IMR-90 (cell line): ENCODE measurements at regions not wholly inside any gene's neighbourhood (a gene's known extent, or its start where the extent isn't known, plus 50 kb on each side); places are given as distances from the start of the nearest gene placed in this dataset.

Experiments
- ATAC-seq: fragments of 200-7000 bp; cut with Tn5 transposase; 2 replicates; pipeline ENCODE4 v1.9.1; 2020; ENCODE audit warnings: low read depth, mild to moderate bottlenecking, moderate library complexity
- BruUV-seq: library from RNA; stranded (reverse); fragments of 400-500 nt; replicated peaks from 2 replicates; lab custom pipeline; 2021; lab: Mats Ljungman, UMichigan
- CTCF ChIA-PET: fragments of 300-600 bp; formaldehyde crosslinking; extraction: SDS; loops from one replicate; lab custom pipeline; 2021; ENCODE audit warnings: antibody characterized with exemption; lab: Yijun Ruan, JAX
- POLR2A ChIA-PET: fragments of 300-600 bp; sonication (Branson Sonifier 250); formaldehyde crosslinking; loops from one replicate; lab custom pipeline; 2022; ENCODE audit warnings: antibody characterized with exemption; ENCODE audit not compliant: unreplicated experiment; lab: Charles Lee
- DNase-seq: peaks from one replicate; pipeline ENCODE4 v3.0.0; 2013
- H2AFZ ChIP-seq: replicated peaks from 2 replicates; pipeline ENCODE3; 2013; ENCODE audit warnings: low read length, mild to moderate bottlenecking; ENCODE audit not compliant: poor library complexity
- H2AK5ac ChIP-seq: 2 replicates; pipeline ENCODE4 v1.6.1; 2013; ENCODE audit warnings: low read depth, low read length, inconsistent platforms
- H2AK9ac ChIP-seq: replicated peaks from 2 replicates; pipeline ENCODE3; 2013; ENCODE audit warnings: mild to moderate bottlenecking, low read depth, low read length, moderate library complexity; ENCODE audit not compliant: poor library complexity
- H2BK120ac ChIP-seq: 2 replicates; pipeline ENCODE4 v1.6.1; 2013; ENCODE audit warnings: low read depth, low read length, inconsistent platforms
- H2BK15ac ChIP-seq: 3 replicates; pipeline ENCODE4 v1.6.1; 2013; ENCODE audit warnings: low read depth, low read length, inconsistent platforms
- H2BK20ac ChIP-seq: 2 replicates; pipeline ENCODE4 v1.6.1; 2013; ENCODE audit warnings: low read depth, mild to moderate bottlenecking, inconsistent platforms, low read length, moderate library complexity
- H2BK5ac ChIP-seq: 2 replicates; pipeline ENCODE4 v1.6.1; 2013; ENCODE audit warnings: mild to moderate bottlenecking, low read depth, low read length, inconsistent platforms; ENCODE audit not compliant: poor library complexity, severe bottlenecking
- H3K14ac ChIP-seq: replicated peaks from 2 replicates; pipeline ENCODE4 v1.6.1; 2013; ENCODE audit warnings: low read depth, low read length, inconsistent platforms
- H3K18ac ChIP-seq: 2 replicates; pipeline ENCODE4 v1.6.1; 2013; ENCODE audit warnings: low read depth, low read length, control low read depth
- H3K23ac ChIP-seq: 2 replicates; pipeline ENCODE4 v1.6.1; 2013; ENCODE audit warnings: low read depth, low read length, inconsistent platforms
- H3K27ac ChIP-seq: 2 replicates; pipeline ENCODE4 v1.5.1; 2013; ENCODE audit warnings: mild to moderate bottlenecking, control low read depth, low read length; ENCODE audit not compliant: insufficient read depth
- H3K27me3 ChIP-seq: 2 replicates; pipeline ENCODE4 v1.6.1; 2013; ENCODE audit warnings: low read length; ENCODE audit not compliant: control insufficient read depth, insufficient read depth
- H3K36me3 ChIP-seq: 2 replicates; pipeline ENCODE4 v1.6.1; 2013; ENCODE audit warnings: low read length, mixed read lengths; ENCODE audit not compliant: control insufficient read depth, insufficient read depth
- H3K4ac ChIP-seq: 2 replicates; pipeline ENCODE4 v1.6.1; 2013; ENCODE audit warnings: low read depth, low read length, inconsistent platforms
- H3K4me1 ChIP-seq: 2 replicates; pipeline ENCODE4 v1.6.1; 2013; ENCODE audit warnings: low read length, mixed read lengths; ENCODE audit not compliant: control insufficient read depth, insufficient read depth
- H3K4me2 ChIP-seq: 2 replicates; pipeline ENCODE4 v1.6.1; 2013; ENCODE audit warnings: low read depth, mild to moderate bottlenecking, control low read depth, low read length, moderate library complexity
- H3K4me3 ChIP-seq: 2 replicates; pipeline ENCODE4 v1.5.1; 2013; ENCODE audit warnings: low read depth, mild to moderate bottlenecking, control low read depth, low read length, moderate library complexity; ENCODE audit not compliant: insufficient read depth
- H3K56ac ChIP-seq: 2 replicates; pipeline ENCODE4 v1.6.1; 2013; ENCODE audit warnings: low read length, inconsistent platforms; ENCODE audit not compliant: insufficient read depth; ENCODE audit errors: extremely low read depth
- H3K79me1 ChIP-seq, 2 experiments: 2 replicates each; pipeline ENCODE4 v1.6.1; 2013; ENCODE audit warnings: low read length in 2 of 2, inconsistent platforms in 1 of 2, low read depth in 1 of 2
- H3K9ac ChIP-seq: 2 replicates; pipeline ENCODE4 v1.6.1; 2013; ENCODE audit warnings: low read depth, low read length, control low read depth
- H3K9me1 ChIP-seq: 2 replicates; pipeline ENCODE4 v1.6.1; 2013; ENCODE audit warnings: low read length, inconsistent platforms; ENCODE audit not compliant: insufficient read depth
- H3K9me3 ChIP-seq: 2 replicates; pipeline ENCODE4 v1.6.1; 2013; ENCODE audit warnings: low read length; ENCODE audit not compliant: control insufficient read depth, insufficient read depth
- H4K20me1 ChIP-seq: 2 replicates; pipeline ENCODE4 v1.6.1; 2013; ENCODE audit warnings: low read length, inconsistent platforms; ENCODE audit not compliant: insufficient read depth
- H4K5ac ChIP-seq: 2 replicates; pipeline ENCODE4 v1.6.1; 2013; ENCODE audit warnings: mild to moderate bottlenecking, low read depth, low read length, control low read depth
- H4K8ac ChIP-seq, 2 experiments: 2 replicates each; pipeline ENCODE4 v1.6.1; 2013; ENCODE audit warnings: low read depth in 2 of 2, low read length in 2 of 2, control low read depth in 1 of 2, inconsistent platforms in 1 of 2
- H4K91ac ChIP-seq: 2 replicates; pipeline ENCODE4 v1.6.1; 2013; ENCODE audit warnings: low read depth, low read length, inconsistent platforms; ENCODE audit not compliant: insufficient read depth
- BHLHE40 ChIP-seq: fragments of 150-350 bp; IDR thresholded peaks from 2 replicates; pipeline ENCODE4 v1.6.1; 2016; ENCODE audit warnings: mild to moderate bottlenecking, low read depth, low read length
- CEBPB ChIP-seq: IDR thresholded peaks from 2 replicates; pipeline ENCODE4 v1.6.1; 2012; ENCODE audit warnings: low read depth, low read length, improper control_type of control experiment
- POLR2A ChIP-seq: IDR thresholded peaks from 2 replicates; pipeline ENCODE4 v1.6.1; 2012; ENCODE audit warnings: mild to moderate bottlenecking, low read depth, low read length
- RAD21 ChIP-seq: IDR thresholded peaks from 2 replicates; pipeline ENCODE4 v1.6.1; 2012; ENCODE audit warnings: low read length, improper control_type of control experiment
- RCOR1 ChIP-seq: IDR thresholded peaks from 2 replicates; pipeline ENCODE4 v1.6.1; 2012; ENCODE audit warnings: mild to moderate bottlenecking, low read length, improper control_type of control experiment; ENCODE audit not compliant: insufficient replicate concordance
- RFX5 ChIP-seq: IDR thresholded peaks from 2 replicates; pipeline ENCODE4 v1.8.0; 2012; ENCODE audit warnings: low read depth, mild to moderate bottlenecking, low read length, moderate library complexity
- whole genome bisulfite sequencing, 2 experiments: methylation state at CpG; one replicate each; pipeline versions ENCODE4 v1.1.5 to v1.1.7; 2013; ENCODE audit warnings: missing lambda C conversion rate in 2 of 2; ENCODE audit not compliant: insufficient read length in 1 of 2; ENCODE audit errors: extremely low coverage in 2 of 2; 5-methylcytosine and 5-hydroxymethylcytosine counted together
- dilution Hi-C: fragments of 300-500 bp; cut with HindIII; formaldehyde crosslinking; loops from one replicate; pipeline ENCODE4 v1.14.3; 2018; ENCODE audit warnings: low sequenced_read_pairs; ENCODE audit not compliant: unreplicated experiment
- in situ Hi-C: fragments of 300-500 bp; cut with MboI; formaldehyde crosslinking; loops from 3 replicates; pipeline ENCODE4 v1.14.3; 2019; ENCODE audit warnings: low sequenced_read_pairs, inconsistent platforms, mixed read lengths
- intact Hi-C: fragments of 100-400 bp; cut with micrococcal nuclease; formaldehyde crosslinking; loops from 2 replicates; pipeline ENCODE4 v1.10.0; 2022
- TF ChIP-seq, protein P1 (sequence below): fragments of 150-350 bp; IDR thresholded peaks from 2 replicates; pipeline ENCODE4 v1.6.1; 2017; ENCODE audit warnings: mild to moderate bottlenecking, antibody characterized with exemption, low read length, low read depth

DNA sequence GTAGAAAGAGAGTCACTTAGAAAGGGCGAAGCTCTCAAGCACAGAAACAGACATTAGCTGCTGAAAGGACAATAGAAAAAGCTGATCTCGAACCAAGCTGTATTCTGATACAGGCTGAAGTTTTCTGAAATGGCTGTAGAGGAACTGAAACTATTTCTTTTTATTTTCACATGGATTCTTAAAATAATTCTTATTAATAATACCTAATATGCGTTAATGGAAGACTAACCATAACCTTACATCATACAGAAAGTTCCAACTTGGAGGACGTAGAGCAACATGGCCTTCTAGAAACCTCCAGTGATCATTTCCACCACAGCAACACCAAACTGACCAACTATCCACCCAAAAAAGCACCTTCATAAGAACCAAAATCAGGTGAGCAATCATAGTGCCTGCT is 52.8 kb upstream of the ACADM start:
- DNase-seq (no peak), ATAC-seq (no peak)
- Histone ChIP-seq H3K4ac (no peak overlapping the region), H3K9me1 (no peaks in the 10 kb centered on the region; the same call in 1 of the 2 replicates), H3K4me3 (no peak overlapping the region), H2AK9ac (no peak overlapping the region), H4K91ac (no peak overlapping the region), H4K20me1 (no peaks in the 10 kb centered on the region), H2AFZ (no peak overlapping the region), H3K23ac (no peak overlapping the region), H2AK5ac (no peak overlapping the region), H3K79me1 (no peaks in the 10 kb centered on the region), H3K9ac (no peak overlapping the region), H3K9me3 (no peaks in the 10 kb centered on the region), H2BK120ac (no peak overlapping the region), H4K5ac (no peak overlapping the region), H3K4me1 (peaks cover 6% of the 10 kb centered on the region), H3K4me2 (no peak overlapping the region), H2BK15ac (no peak overlapping the region), H3K56ac (no peak overlapping the region), H3K27me3 (no peaks in the 10 kb centered on the region), H3K14ac (no peak overlapping the region), H3K27ac (no peak overlapping the region), H2BK20ac (no peak overlapping the region), H3K36me3 (no peaks in the 10 kb centered on the region), H4K8ac (no peak overlapping the region), H2BK5ac (no peak overlapping the region), H3K18ac (no peak overlapping the region)
- intact Hi-C loops (no loop called here), dilution Hi-C loops (no loop called here), in situ Hi-C loops (no loop called here)
- CTCF ChIA-PET, result no interaction called here
- no TSS peak for BruUV-seq
- POLR2A ChIA-PET, result no interaction called here
- no CpG with 5 or more reads among the region's 4 CpGs for WGBS, 2 experiments
- TF ChIP-seq, protein P1, sequence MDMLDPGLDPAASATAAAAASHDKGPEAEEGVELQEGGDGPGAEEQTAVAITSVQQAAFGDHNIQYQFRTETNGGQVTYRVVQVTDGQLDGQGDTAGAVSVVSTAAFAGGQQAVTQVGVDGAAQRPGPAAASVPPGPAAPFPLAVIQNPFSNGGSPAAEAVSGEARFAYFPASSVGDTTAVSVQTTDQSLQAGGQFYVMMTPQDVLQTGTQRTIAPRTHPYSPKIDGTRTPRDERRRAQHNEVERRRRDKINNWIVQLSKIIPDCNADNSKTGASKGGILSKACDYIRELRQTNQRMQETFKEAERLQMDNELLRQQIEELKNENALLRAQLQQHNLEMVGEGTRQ, result no peak
- no peak for TF ChIP-seq RCOR1
- no peak for TF ChIP-seq POLR2A
- no peak for TF ChIP-seq BHLHE40
- TF ChIP-seq CEBPB, result no peak
- TF ChIP-seq RFX5, result no peak
- no peak for TF ChIP-seq RAD21
